HEK293 (cell line): ENCODE measurements at regions not wholly inside any gene's neighbourhood (a gene's known extent, or its start where the extent isn't known, plus 50 kb on each side); places are given as distances from the start of the nearest gene placed in this dataset.

Experiments used
- CTCF ChIA-PET: fragments of 350-600 bp; formaldehyde crosslinking; extraction: SDS; loops from one replicate; lab custom pipeline; 2021; ENCODE audit warnings: antibody characterized with exemption; lab: Yijun Ruan, JAX
- POLR2A ChIA-PET: fragments of 300-600 bp; formaldehyde crosslinking; extraction: SDS; loops from one replicate; lab custom pipeline; 2020; ENCODE audit warnings: antibody characterized with exemption, inconsistent platforms; lab: Yijun Ruan, JAX
- H3K27ac ChIP-seq: fragments of 200-500 bp; sonication (Bioruptor generic); 2 replicates; pipeline ENCODE4 v1.5.1; 2014; ENCODE audit warnings: low read depth, low read length, control low read depth, inconsistent platforms; ENCODE audit errors: extremely low read depth
- H3K36me3 ChIP-seq, 2 experiments: fragments of 200-500 bp in 1 of 2; sonication (Bioruptor generic) in 1 of 2; 1 replicate in 1 of 2; 2 replicates in 1 of 2; pipeline ENCODE4 v1.5.1; 2014 to 2017; ENCODE audit warnings: inconsistent platforms in 2 of 2, low read length in 2 of 2; ENCODE audit not compliant: control insufficient read depth in 2 of 2, insufficient read depth in 1 of 2
- H3K4me1 ChIP-seq: fragments of 200-500 bp; sonication (Bioruptor generic); 2 replicates; pipeline ENCODE4 v1.5.1; 2014; ENCODE audit warnings: mild to moderate bottlenecking, low read length, inconsistent platforms; ENCODE audit not compliant: control insufficient read depth, insufficient read depth
- H3K4me3 ChIP-seq: 2 replicates; pipeline ENCODE4 v1.5.1; 2011; ENCODE audit warnings: low read depth, mild to moderate bottlenecking, control low read depth, low read length, moderate library complexity
- H3K9me3 ChIP-seq: fragments of 200-500 bp; sonication (Bioruptor generic); 2 replicates; pipeline ENCODE4 v1.5.1; 2014; ENCODE audit warnings: low read depth, low read length, inconsistent platforms; ENCODE audit not compliant: control insufficient read depth, insufficient read depth
- EGR2 ChIP-seq: fragments of 450-650 bp; formaldehyde crosslinking; IDR thresholded peaks from 2 replicates; pipeline ENCODE4 v1.5.1; 2016; ENCODE audit warnings: low read depth, missing biosample characterization, missing genetic modification characterization
- PBX3 ChIP-seq: sonication (generic); formaldehyde crosslinking; IDR thresholded peaks from 2 replicates; pipeline ENCODE4 v1.8.1; 2022; ENCODE audit warnings: mild to moderate bottlenecking, moderate library complexity, missing genetic modification reagents
- SCRT1 ChIP-seq: fragments of 450-650 bp; formaldehyde crosslinking; IDR thresholded peaks from 2 replicates; pipeline ENCODE4 v1.5.1; 2016; ENCODE audit warnings: missing biosample characterization, missing genetic modification characterization, borderline replicate concordance
- SP7 ChIP-seq: fragments of 450-650 bp; formaldehyde crosslinking; IDR thresholded peaks from 2 replicates; pipeline ENCODE4 v1.5.1; 2016; ENCODE audit warnings: missing biosample characterization, missing genetic modification characterization
- TRIM28 ChIP-seq: IDR thresholded peaks from 2 replicates; pipeline ENCODE4 v1.6.1; 2011; ENCODE audit warnings: low read length, control low read depth, borderline replicate concordance
- WT1 ChIP-seq: fragments of 450-650 bp; formaldehyde crosslinking; IDR thresholded peaks from 2 replicates; pipeline ENCODE4 v1.5.1; 2016; ENCODE audit warnings: missing biosample characterization, missing genetic modification characterization
- ZBTB17 ChIP-seq: fragments of 450-650 bp; formaldehyde crosslinking; IDR thresholded peaks from 2 replicates; pipeline ENCODE4 v1.5.1; 2016; ENCODE audit warnings: missing biosample characterization, missing genetic modification characterization
- ZFHX2 ChIP-seq: fragments of 450-650 bp; formaldehyde crosslinking; conservative IDR thresholded peaks from 2 replicates; pipeline ENCODE4 v1.5.1; 2016; ENCODE audit warnings: missing biosample characterization, missing genetic modification characterization
- ZFP37 ChIP-seq: fragments of 450-650 bp; formaldehyde crosslinking; IDR thresholded peaks from 2 replicates; pipeline ENCODE4 v1.5.1; 2016; ENCODE audit warnings: missing biosample characterization, missing genetic modification characterization
- ZNF133 ChIP-seq: fragments of 450-650 bp; formaldehyde crosslinking; IDR thresholded peaks from 2 replicates; pipeline ENCODE4 v1.5.1; 2016; ENCODE audit warnings: missing biosample characterization, missing genetic modification characterization
- ZNF239 ChIP-seq: fragments of 450-650 bp; formaldehyde crosslinking; IDR thresholded peaks from 2 replicates; pipeline ENCODE4 v1.5.1; 2016; ENCODE audit warnings: missing biosample characterization, missing genetic modification characterization
- ZNF324 ChIP-seq: fragments of 450-650 bp; formaldehyde crosslinking; IDR thresholded peaks from 2 replicates; pipeline ENCODE4 v1.5.1; 2016; ENCODE audit warnings: missing biosample characterization, missing genetic modification characterization
- ZNF354C ChIP-seq: fragments of 450-650 bp; formaldehyde crosslinking; IDR thresholded peaks from 2 replicates; pipeline ENCODE4 v1.5.1; 2016; ENCODE audit warnings: missing biosample characterization, missing genetic modification characterization, low read depth, borderline replicate concordance
- ZNF404 ChIP-seq: fragments of 450-650 bp; formaldehyde crosslinking; IDR thresholded peaks from 2 replicates; pipeline ENCODE4 v1.5.1; 2017; ENCODE audit warnings: missing biosample characterization, missing genetic modification characterization
- ZNF473 ChIP-seq: fragments of 450-650 bp; formaldehyde crosslinking; IDR thresholded peaks from 2 replicates; pipeline ENCODE4 v1.5.1; 2017; ENCODE audit warnings: missing biosample characterization, missing genetic modification characterization
- ZNF529 ChIP-seq: fragments of 450-650 bp; formaldehyde crosslinking; IDR thresholded peaks from 2 replicates; pipeline ENCODE4 v1.5.1; 2017; ENCODE audit warnings: missing genetic modification characterization, missing biosample characterization; ENCODE audit not compliant: insufficient replicate concordance
- ZNF558 ChIP-seq: fragments of 450-650 bp; formaldehyde crosslinking; IDR thresholded peaks from 2 replicates; pipeline ENCODE4 v1.5.1; 2016; ENCODE audit warnings: missing biosample characterization, missing genetic modification characterization
- ZNF560 ChIP-seq: fragments of 450-650 bp; formaldehyde crosslinking; IDR thresholded peaks from 2 replicates; pipeline ENCODE4 v1.5.1; 2017; ENCODE audit warnings: missing biosample characterization, missing genetic modification characterization, borderline replicate concordance
- ZNF561 ChIP-seq: fragments of 450-650 bp; IDR thresholded peaks from 2 replicates; pipeline ENCODE4 v1.5.1; 2018; ENCODE audit warnings: missing biosample characterization, missing genetic modification characterization, borderline replicate concordance
- ZNF792 ChIP-seq: fragments of 450-650 bp; formaldehyde crosslinking; IDR thresholded peaks from 2 replicates; pipeline ENCODE4 v1.5.1; 2016; ENCODE audit warnings: missing biosample characterization, missing genetic modification characterization
- ZSCAN4 ChIP-seq: fragments of 450-650 bp; formaldehyde crosslinking; IDR thresholded peaks from 2 replicates; pipeline ENCODE4 v1.5.1; 2017; ENCODE audit warnings: missing biosample characterization, missing genetic modification characterization
- TF ChIP-seq, protein P1 (sequence below): fragments of 450-650 bp; formaldehyde crosslinking; IDR thresholded peaks from 2 replicates; pipeline ENCODE4 v1.5.1; 2016; ENCODE audit warnings: missing biosample characterization, missing genetic modification characterization, low read depth
- TF ChIP-seq, protein P2 (sequence below): fragments of 450-650 bp; IDR thresholded peaks from 2 replicates; pipeline ENCODE4 v1.5.1; 2018; ENCODE audit warnings: missing biosample characterization, missing genetic modification characterization

GRCh38 chr4:24236532-24236931, 346.7 kb upstream of the PPARGC1A start (continued):
- TF ChIP-seq, protein P1, sequence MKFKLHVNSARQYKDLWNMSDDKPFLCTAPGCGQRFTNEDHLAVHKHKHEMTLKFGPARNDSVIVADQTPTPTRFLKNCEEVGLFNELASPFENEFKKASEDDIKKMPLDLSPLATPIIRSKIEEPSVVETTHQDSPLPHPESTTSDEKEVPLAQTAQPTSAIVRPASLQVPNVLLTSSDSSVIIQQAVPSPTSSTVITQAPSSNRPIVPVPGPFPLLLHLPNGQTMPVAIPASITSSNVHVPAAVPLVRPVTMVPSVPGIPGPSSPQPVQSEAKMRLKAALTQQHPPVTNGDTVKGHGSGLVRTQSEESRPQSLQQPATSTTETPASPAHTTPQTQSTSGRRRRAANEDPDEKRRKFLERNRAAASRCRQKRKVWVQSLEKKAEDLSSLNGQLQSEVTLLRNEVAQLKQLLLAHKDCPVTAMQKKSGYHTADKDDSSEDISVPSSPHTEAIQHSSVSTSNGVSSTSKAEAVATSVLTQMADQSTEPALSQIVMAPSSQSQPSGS (tag by site-specific recombination), result no peak

DNA sequence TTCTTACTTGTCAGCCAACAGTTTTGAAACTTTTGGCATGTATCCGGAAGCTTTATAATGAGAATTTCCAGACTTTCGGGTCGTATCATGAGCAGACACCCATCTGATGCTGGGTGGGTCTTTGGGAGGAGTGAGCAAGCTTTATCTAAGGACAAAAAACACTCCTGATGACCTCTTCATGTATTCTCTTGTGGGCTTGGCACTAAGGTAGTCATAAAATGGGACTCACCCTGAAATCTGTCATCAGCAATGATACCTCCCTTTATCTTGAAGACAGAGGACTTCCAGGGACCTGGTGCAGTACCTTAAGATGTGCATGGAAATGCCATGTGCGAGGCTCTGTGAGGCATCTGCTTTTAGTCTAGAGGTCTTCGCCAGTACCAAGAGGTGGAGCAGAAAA, 346.3 kb upstream of the PPARGC1A start:
- Histone ChIP-seq H3K4me3 (no peak overlapping the region), H3K27ac (no peak overlapping the region), H3K4me1 (no peaks in the 10 kb centered on the region), H3K9me3 (no peaks in the 10 kb centered on the region), H3K36me3 (no peaks in the 10 kb centered on the region)
- TF ChIP-seq SCRT1 (tag by site-specific recombination) (no peak), PBX3 (CRISPR knock-in tag) (no peak), SP7 (tag by site-specific recombination) (no peak), ZNF561 (tag by site-specific recombination) (no peak), ZNF404 (tag by site-specific recombination) (no peak), ZNF473 (tag by site-specific recombination) (no peak), WT1 (no peak), ZNF558 (no peak), ZNF529 (tag by site-specific recombination) (no peak), ZFP37 (no peak), TRIM28 (no peak), ZNF133 (tag by site-specific recombination) (no peak), ZBTB17 (tag by site-specific recombination) (no peak), ZNF792 (tag by site-specific recombination) (no peak), ZFHX2 (tag by site-specific recombination) (no peak), ZNF324 (no peak)
- TF ChIP-seq, protein P2, sequence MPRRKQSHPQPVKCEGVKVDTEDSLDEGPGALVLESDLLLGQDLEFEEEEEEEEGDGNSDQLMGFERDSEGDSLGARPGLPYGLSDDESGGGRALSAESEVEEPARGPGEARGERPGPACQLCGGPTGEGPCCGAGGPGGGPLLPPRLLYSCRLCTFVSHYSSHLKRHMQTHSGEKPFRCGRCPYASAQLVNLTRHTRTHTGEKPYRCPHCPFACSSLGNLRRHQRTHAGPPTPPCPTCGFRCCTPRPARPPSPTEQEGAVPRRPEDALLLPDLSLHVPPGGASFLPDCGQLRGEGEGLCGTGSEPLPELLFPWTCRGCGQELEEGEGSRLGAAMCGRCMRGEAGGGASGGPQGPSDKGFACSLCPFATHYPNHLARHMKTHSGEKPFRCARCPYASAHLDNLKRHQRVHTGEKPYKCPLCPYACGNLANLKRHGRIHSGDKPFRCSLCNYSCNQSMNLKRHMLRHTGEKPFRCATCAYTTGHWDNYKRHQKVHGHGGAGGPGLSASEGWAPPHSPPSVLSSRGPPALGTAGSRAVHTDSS (tag by site-specific recombination), result no peak
- POLR2A ChIA-PET, result no interaction called here
- CTCF ChIA-PET, result no interaction called here

- Histone ChIP-seq H3K9me3 (no peaks in the 10 kb centered on the region), H3K4me1 (no peaks in the 10 kb centered on the region)
- POLR2A ChIA-PET, result no interaction called here
- TF ChIP-seq EGR2 (tag by site-specific recombination), result no peak
- TF ChIP-seq PBX3 (CRISPR knock-in tag), result no peak
- TF ChIP-seq ZNF239 (tag by site-specific recombination), result no peak
- TF ChIP-seq ZNF354C, result no peak
- no peak for TF ChIP-seq ZSCAN4 (tag by site-specific recombination)
- no peak for TF ChIP-seq ZNF560 (tag by site-specific recombination)
- TF ChIP-seq, all 188 proteins: peak for 0
- CTCF ChIA-PET, result no interaction called here
- H3K4me3 ChIP-seq, result no peak overlapping the region
- no peaks in the 10 kb centered on the region for H3K36me3 ChIP-seq
- no peak overlapping the region for H3K27ac ChIP-seq
Observed at GRCh38 chr4:24235618-24236017, 345.8 kb upstream of the PPARGC1A start.
